ENCODE measurements at regions not wholly inside any gene's neighbourhood (a gene's known extent, or its start where the extent isn't known, plus 50 kb on each side); places are given as distances from the start of the nearest gene placed in this dataset.

DNA sequence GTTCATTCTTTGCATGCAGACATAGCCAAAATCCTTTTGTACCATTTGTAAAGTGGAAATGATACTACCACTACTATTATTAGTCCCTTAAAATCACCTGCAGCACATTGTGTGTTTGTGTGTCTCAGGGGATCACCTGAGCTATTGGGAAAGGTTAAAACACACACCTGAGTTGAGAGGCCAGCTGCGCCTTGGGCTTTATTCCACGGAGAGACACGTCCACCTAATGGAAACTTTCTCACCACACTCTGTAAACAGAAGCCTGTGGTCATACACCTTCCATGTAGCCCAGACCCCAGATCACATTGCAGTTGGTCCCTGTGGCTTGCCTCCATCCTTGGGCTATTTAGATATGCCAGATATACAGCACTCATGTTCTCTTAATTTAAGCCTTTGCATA is 81.8 kb upstream of the SH3BP4 start:
- TF ChIP-seq, protein P1, sequence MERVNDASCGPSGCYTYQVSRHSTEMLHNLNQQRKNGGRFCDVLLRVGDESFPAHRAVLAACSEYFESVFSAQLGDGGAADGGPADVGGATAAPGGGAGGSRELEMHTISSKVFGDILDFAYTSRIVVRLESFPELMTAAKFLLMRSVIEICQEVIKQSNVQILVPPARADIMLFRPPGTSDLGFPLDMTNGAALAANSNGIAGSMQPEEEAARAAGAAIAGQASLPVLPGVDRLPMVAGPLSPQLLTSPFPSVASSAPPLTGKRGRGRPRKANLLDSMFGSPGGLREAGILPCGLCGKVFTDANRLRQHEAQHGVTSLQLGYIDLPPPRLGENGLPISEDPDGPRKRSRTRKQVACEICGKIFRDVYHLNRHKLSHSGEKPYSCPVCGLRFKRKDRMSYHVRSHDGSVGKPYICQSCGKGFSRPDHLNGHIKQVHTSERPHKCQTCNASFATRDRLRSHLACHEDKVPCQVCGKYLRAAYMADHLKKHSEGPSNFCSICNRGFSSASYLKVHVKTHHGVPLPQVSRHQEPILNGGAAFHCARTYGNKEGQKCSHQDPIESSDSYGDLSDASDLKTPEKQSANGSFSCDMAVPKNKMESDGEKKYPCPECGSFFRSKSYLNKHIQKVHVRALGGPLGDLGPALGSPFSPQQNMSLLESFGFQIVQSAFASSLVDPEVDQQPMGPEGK (CRISPR knock-in tag; IDR thresholded peaks at IDR 0.05; ENCODE audit: borderline replicate concordance), result no peak
- TF ChIP-seq ZNF70 (CRISPR knock-in tag; IDR thresholded peaks at IDR 0.05) (no peak), ARNTL (CRISPR knock-in tag; IDR thresholded peaks at IDR 0.05; ENCODE audit: borderline replicate concordance, low read depth) (no peak), RARB (CRISPR knock-in tag; IDR thresholded peaks at IDR 0.05) (no peak)
- TF ChIP-seq, protein P2, sequence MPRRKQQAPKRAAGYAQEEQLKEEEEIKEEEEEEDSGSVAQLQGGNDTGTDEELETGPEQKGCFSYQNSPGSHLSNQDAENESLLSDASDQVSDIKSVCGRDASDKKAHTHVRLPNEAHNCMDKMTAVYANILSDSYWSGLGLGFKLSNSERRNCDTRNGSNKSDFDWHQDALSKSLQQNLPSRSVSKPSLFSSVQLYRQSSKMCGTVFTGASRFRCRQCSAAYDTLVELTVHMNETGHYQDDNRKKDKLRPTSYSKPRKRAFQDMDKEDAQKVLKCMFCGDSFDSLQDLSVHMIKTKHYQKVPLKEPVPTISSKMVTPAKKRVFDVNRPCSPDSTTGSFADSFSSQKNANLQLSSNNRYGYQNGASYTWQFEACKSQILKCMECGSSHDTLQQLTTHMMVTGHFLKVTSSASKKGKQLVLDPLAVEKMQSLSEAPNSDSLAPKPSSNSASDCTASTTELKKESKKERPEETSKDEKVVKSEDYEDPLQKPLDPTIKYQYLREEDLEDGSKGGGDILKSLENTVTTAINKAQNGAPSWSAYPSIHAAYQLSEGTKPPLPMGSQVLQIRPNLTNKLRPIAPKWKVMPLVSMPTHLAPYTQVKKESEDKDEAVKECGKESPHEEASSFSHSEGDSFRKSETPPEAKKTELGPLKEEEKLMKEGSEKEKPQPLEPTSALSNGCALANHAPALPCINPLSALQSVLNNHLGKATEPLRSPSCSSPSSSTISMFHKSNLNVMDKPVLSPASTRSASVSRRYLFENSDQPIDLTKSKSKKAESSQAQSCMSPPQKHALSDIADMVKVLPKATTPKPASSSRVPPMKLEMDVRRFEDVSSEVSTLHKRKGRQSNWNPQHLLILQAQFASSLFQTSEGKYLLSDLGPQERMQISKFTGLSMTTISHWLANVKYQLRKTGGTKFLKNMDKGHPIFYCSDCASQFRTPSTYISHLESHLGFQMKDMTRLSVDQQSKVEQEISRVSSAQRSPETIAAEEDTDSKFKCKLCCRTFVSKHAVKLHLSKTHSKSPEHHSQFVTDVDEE (CRISPR knock-in tag; IDR thresholded peaks at IDR 0.05), result no peak

Measured in SK-N-SH treated with all-trans-retinoic acid at 6 μM for 48 hours (cell line).